ENCODE measurements at regions not wholly inside any gene's neighbourhood (a gene's known extent, or its start where the extent isn't known, plus 50 kb on each side); places are given as distances from the start of the nearest gene placed in this dataset.

DNA sequence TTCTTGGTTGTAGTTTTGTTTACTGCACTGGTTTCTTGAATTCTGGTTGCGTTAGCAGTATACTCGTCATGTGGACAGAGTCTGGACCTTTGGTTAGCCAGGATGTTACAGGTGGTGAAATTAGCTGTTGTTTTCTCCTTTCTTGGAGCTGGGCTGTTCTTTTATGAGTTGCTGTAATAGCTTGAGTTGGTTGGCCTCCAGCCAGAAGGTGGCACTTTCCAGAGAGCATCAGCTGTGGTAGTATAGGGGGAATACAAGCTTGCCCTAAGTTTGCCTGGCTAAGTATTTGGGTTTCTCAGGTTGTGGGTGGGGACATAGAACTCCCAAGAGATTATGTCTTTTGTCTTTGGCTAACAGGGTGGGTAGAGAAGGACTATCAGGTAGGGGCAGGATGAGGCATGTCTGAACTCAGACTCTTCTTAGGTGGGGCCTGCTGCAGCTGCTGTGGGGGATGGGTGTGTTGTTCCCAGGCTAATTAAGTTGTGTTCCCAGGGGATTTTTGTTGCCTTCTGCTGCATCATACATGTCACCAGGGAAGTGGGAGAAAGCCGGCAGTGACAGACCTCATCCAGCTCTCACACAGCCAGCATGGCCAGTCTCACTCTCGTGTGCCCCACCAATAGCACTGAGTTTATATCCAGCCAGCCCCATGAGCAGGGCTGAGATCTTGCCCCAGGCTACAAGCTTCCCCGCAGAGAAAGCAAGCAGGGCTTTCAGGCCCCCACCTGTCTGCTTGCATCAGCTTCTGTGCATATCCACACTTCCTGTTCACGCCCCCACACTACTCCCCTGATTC, 246.7 kb upstream of the TPK1 start:
- DNase-seq: peak; percentile 100

DNA sequence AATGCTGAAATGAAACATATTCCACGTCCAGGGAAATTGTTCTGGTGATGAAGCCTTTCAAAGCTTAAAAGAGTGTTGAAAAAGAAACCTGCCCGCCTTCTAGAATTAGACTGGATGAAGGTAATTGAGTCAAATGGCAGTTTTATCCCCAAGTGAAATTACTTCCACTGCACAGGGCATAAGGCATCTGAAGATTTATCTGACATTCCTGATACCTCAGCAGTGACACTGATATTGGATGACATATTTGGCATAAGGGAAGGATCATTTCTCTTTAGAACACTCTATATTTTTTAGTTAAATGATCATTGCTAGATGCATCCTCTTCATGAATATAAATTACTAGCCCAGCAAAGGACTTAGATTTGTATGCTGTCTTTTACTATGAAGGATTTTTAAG, 229.6 kb upstream of the TPK1 start:
- DNase-seq: no peak

DNA sequence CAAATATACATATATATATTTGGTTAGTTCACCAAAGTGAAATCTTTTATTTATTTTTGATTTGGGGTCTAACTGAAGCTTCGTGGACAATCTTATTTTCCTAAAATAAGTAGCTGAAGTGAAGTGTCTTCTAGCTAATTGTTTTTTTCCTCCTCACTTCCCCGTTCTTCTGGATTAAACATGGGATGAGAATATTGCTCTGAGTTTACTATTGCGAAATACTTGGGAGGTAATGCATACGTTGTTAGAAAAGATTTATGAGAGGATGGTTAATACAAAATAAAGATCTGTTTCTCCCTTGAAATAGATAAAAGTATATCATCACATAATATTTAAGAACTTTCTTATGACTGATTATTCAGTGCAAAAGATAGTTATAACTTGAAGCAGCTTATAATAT, 228.3 kb upstream of the TPK1 start:
- DNase-seq: no peak

DNA sequence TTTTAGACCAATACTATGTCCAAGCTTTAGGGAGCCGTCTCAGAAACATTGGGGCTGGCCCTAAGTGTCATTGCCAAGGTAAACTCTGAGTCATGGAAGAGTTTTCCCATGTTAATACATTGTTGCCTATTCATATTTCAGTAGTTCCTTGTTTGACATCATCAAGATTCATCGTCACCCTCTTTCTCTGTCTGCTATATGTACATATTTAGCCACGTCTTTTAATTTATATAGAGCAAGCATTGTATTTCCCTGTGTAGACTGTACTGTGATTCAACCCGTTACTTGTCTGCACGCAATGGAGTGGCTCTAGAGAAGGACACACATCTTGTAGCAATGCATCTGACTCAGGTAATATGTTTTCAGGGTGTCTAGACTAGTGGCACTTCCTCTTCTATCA, 217.9 kb upstream of the TPK1 start:
- no peak for DNase-seq

DNA sequence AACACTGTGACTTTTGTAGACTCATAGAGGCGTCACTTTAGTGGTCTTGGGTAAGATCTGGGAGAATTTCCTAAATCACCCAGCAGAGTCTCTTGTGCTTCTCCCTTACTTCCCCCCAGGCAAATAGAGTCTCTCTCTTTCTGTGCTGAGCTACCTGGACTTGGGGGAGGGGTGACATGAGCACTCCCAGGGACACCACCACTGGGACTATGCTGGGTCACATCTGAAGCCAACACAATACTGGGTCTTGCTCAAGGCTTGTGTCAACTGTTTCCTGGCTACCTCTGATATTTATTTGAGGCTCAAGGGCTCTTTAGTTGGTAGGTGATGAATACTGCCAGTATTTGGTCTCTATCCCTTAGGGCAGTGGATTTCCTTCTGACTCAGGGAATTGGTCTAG, 214.6 kb upstream of the TPK1 start:
- DNase-seq: no peak

DNA sequence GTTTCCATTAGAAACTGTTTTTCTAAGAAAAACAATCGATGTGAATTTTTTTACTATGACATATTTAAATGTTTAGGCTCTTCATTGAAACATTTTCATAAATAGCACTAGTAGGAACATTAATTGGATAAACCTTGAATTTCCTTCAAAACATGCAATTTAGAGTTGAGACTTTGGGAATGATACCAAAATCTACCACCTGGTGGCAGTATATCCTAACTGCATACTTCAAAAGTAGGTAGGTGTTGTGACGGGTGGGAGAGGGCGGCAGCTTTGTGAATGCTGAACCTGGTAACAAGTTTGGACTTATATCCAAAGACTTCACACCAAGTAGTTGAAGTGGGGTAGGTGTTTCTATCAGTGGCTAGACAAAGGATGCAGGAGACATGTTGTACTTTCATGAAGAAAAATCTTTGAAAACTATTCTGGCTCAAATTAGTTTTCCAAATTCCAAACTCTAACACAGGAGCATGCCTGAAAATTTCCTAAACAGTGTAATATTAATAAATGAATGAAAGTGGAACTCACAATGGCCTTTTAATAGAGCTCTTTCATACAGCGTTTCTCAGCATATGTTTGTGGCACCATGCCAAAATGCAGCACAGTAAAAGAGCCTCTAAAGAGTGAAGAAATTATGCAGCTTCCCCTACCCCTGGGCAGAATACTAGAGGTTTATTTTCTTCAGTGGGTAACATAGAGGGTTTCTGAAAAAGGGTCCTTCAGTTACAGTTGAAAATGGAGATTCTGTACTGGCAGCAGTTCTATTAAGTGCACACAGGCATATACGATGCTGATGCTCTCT, 201.0 kb upstream of the TPK1 start:
- DNase-seq: peak; percentile 70

DNA sequence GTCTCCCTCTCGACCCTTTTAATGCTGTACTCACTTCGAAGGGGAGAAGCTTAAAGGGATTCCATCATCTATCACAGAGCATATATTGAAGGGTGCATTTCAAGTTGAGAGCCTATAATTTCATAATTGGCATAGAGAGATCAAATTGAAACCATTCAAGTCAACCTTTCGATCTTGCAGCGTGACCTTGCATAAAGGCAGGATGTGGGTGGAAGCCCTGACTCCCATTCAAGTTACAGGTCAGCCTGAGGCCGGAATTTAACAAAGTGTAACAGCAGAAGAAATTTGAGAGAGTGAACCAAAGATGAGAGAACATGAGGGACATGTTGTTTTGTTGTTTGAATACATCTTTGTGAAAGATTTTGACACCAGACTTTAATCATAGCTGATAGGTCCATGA, 195.3 kb upstream of the TPK1 start:
- no peak for DNase-seq

DNA sequence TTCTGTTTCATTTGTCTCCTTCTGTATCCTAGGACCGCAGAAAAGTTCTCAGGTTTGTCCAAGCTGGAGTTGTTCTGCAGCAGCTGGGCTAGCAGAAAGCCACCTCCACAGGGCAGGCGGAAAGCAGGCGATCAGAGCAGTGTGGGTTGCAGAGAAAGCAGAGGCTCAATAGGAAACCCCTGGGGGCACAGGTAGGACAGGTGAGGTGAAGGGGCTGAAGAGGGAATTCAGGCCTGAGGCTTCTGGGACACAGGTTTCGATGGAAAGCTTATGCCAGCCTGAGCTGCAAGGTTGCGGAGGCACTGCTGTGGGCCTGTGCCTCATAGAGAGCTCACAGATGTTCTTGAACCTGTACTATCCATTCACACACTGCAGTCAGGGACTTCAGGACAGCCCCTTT, 194.9 kb upstream of the TPK1 start:
- DNase-seq: no peak

DNA sequence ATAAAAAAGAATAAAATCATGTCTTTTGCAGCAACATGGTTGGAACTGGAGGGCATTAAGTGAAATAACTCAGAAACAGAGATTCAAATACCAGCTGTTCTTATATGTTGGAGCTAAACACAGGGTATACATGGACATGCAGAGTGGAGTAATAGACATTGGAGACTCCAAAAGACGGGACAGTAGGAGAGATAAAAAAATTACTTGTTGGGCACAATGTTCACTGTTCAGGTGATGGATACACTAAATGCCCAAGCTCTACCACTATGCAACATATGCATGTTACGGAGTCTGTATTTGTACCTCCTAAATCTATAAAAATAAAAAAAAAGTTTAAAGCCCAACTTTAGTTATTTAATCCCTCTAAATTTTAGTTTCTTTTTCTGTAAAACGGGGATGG, 184.6 kb upstream of the TPK1 start:
- DNase-seq: no peak

DNA sequence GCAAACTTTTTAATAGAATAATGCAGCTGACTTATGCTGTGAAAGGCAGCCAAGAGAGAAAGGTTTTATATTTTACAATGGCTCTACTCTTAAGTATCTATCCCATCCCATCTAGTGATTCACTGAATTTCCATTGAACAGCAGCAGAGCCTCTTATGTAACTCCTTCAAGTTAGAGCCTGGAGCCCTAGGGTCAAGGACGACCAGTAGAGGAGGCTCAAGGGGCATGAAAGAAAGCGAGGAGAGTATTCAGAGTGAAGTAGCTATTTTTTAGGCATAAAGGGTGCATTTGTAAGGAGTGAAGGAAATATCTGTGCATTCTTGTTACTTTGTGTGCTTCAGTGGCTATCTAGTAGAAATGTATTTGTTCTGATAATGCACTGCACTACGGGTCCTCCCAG, 180.2 kb upstream of the TPK1 start:
- DNase-seq: no peak

DNA sequence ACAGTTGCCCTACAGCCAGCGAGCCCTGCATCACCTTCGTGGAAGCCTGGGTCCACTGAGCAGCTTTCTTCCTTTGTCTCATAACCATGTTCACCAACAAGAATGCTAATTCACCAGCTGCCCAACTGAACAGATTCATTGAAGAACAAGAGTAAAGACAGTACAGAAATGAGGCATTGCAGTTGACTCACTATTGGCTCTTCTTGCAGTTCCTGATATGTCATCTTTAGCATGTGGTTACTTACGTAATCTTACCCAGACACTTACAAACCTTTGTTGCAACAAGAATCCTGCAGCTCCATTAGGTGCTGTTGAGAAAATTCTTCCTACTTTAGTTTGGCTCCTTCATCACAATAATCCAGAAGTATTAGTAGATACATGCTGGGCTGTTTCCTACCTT, 174.0 kb upstream of the TPK1 start:
- DNase-seq: no peak

DNA sequence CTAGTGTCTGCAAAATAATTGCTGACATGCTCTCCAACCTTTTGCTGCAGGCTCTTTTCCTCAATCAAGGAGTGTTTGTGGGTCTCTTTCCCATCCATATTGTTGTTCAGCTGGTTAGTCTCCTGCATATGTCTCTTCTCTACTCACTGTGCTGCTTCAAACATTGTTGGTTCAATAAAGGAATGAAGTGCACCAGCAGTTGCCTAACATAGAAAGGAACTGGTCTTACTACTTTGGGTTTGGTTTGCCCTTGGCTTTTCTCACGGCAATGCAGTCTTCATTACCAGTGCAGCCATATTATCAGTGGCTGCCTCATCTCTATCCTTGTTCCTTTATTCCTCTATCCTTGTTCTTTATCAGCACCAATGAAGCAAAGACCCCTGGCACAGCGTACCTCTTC, 169.7 kb upstream of the TPK1 start:
- DNase-seq: no peak

DNA sequence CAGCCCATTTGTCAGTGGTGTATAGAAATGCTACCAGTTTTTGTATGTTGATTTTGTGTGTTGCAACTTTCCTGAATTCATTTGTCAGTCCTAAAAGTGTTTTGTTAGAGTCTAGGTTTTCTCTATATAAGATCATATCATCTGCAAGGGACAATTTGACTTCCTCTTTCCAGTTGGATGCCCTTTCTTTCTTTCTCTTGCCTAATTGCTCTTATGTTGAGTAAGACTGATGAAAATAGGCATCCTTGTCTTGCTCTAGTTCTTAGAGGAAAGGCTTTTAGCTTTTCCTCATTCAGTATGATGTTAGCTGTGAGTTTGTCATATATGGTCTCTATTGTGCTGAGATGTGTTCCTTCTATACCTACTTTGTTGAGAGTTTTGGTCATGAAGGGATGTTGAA, 161.7 kb upstream of the TPK1 start:
- DNase-seq: no peak

DNA sequence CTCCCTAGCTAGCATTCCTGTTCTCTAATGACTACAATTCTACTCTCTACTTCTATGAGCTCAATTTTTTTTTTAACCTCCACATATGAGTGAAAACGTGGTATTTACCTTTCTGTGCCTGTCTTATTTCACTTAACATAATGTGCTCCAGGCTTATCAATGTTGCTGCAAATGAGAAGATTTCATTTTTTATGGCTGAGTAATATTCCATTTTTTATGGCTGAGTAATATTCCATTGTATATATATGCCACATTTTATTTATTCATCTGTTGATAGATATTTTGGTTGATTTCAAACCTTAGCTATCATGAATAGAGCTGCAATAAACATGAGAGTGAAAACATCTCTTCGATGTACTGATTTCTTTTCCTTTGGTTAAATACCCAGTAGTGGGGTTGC, 159.6 kb upstream of the TPK1 start:
- DNase-seq: no peak

DNA sequence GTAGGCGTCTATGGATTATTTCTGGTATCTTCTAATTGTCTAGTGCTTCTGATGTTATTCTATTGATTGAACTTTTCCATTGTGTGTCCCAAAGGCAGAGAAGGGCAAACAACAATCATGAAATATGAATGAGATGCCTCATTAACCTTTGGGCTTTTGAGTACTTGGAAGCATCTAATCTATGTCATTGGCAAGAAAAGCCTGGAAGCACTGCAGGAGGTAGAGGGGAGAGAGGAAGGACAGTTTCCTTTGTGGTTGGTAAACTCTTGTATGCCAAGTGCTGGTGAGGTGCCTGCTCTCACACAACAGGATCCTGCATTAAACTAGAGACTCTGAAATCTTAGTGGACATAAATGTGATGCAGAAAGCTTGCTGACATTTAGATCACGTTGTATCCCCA, 155.2 kb upstream of the TPK1 start:
- peak; percentile 10 for DNase-seq

DNA sequence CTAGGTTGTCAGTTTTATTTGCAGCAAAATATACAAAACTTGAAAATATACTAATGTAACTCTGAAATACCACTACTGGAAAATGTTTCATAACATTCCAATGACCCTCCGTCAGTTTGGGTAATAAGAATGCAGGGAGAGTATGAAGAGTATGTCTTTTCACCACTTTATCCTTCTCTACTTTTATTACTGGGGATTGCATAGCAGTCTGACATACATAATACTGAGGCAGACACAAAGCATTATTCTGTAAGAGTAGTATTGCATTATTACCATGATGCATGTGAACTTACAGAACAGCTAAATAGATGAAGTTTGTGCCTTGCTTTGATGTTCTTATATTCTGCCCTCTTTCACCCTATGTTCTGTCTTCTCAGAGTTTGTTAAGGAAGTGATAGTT, 151.8 kb upstream of the TPK1 start:
- DNase-seq: no peak

DNA sequence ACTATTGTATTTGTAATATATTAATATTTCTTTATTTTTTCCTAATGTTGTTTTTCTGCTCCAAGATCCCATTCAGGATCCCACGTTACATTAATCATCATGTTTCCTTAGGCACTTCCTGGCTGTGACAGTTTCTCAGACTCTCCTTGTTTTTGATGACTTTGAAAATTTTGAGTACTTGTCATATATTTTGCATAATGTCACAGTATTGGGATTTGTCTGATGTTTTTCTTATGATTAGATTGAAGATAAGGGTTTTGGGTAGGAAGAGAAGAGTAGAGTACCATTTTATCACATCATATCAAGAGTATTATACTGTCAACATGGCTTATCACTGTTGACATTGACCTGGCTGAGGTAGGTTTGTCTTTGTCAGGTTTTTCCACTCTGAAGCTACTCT, 146.3 kb upstream of the TPK1 start:
- DNase-seq: no peak

DNA sequence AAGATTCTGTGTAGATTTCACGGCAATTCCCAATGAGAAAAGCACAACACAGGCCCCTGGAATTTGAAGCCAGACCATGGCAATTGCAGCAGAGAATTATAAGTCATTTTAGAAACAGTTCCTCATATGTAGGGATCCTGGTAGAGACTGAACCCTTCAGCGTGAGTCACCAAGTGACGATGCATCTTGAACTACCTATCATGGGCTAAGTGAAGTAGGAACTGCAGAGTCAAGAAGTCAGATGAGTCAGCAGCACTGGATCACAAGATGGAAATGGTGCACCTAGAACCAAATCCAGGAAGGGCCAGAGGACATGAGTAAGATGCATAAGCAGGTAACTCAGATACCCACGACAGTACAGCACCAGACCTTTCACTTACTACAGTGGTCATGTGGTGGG, 140.0 kb upstream of the TPK1 start:
- no peak for DNase-seq

DNA sequence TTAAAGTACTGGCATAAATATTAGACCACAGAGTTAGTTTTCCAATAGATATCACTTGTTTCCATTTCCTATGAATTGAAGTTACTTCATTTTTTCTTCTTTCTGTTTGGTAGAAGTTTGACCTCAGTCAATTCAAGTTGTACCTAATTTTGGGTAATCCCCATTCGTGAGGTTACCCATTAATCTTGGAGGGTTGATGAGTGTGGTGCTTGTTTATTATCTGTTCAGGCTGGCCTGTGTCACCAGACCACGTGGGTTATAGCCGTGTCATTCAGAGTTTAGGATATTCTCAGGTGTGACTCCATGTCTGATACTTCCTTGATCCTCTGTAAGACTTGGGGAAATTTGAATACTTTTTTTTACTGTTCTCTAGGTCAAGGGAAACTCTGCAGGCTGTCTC, 133.9 kb upstream of the TPK1 start:
- DNase-seq: no peak

DNA sequence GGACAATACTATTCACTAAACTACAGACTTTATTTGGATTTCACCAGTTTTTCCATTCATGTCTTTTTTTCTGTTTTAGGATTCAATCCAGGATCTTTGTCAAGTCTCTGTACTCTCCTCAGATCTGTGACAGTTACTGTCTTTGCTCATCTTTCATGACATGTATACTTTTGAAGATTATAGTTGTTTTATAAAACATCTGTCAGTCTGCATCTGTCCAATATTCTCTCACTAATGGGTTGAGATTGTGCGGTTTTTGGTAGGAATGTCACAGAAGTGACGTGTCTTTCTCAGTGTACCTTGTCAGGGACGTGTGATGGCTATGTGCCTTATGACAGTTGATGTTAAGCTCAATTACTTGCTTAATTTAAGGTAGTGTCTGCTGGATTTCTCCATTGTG, 124.9 kb upstream of the TPK1 start:
- no peak for DNase-seq

DNA sequence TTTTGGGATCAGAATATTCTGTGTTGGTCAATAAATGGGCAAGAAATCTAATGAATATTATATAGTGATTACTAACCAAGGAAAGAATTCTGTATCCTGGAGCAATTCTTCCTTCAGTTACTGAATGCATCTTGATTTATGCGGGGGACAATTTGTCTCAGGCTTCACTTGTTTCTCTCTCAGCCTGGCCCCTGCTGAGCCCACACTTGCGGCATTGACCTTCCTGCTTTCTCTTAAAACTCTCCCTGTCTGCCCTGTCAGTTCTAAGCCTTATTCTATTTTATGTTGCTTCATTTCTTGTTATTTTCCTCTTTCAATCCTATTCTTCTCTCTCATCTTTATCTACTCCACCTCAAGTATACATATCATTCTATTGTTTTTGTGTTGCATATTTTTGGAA, 122.1 kb upstream of the TPK1 start:
- DNase-seq: no peak

DNA sequence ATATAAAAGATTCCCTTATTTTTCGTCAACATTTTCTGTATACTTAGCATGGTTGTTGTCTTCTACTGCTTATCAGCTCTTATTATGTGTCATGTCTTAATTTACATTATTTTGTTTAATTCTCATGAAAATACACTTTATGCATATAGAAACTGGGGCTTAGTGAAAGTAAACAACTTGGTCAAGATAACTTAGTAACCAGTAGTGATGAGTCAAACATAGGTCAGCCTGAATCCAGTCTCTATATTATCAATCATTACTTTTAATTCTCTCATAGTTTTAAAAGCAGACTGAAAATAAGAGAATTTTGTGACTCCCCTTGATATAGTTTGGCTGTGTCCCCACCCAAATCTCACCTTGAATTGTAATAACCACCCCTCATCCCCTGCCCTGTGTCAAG, 119.6 kb upstream of the TPK1 start:
- no peak for DNase-seq

DNA sequence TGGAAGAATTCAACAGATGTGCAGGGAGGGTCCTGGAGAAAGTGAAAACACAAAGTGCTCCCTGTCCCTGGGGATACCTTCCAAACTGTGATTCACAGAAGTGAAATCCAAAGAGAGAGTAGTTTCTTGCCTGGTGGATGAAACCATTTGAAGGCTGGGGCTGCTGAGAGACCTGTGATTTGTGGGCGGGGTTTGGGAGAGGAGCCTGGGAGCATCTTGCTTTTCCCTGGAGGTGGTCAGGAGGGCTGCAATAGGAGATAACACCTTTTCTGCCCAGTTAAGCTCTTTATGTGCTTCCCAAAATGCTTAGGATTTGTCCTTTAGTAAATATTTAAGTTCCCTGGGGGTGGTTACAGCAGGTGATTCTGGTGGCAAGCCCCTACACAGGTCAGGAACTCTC, 105.3 kb upstream of the TPK1 start:
- DNase-seq: peak; percentile 46

DNA sequence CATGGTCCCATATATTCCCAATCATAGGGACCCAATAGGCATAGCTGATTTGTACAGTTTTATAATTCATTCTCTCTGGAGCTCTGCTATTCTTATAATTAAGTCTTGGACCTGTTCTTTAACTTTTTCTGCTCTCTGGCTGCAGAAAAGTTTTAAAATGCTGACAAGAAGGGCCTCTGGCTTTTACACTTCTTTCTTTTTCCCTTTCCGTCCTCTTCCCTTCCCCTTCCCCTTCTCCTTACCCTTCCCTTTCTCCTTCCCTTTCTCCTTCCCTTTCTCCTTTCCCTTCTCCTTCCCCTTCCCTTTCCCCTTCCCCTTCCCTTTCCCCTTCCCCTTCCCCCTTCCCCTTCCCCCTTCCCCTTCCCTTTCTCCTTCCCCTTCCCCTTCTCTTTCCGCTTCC, 101.3 kb upstream of the TPK1 start:
- no peak for DNase-seq

DNA sequence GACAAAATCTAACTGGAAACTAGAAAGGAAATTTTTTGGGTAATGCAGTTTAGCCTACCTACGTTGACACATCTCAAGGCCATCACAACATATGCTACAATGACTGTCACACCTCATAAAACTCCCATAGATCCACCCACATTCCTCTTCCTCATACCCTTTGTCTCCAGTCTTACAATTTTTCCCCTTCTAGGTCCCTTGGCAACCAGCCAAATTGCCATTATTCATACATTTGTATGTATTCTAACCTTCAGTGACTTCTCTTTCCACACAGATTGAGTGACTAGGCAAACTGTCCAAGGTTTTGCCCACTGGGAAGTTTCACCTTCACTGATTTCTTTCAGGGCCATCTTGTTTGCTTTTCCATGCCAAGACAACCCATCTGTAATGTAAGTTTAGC, 100.5 kb upstream of the TPK1 start:
- peak; percentile 5 for DNase-seq
